ENCODE measurements at regions not wholly inside any gene's neighbourhood (a gene's known extent, or its start where the extent isn't known, plus 50 kb on each side); places are given as distances from the start of the nearest gene placed in this dataset.

- no peak for TF ChIP-seq CTCF (IDR thresholded peaks at IDR 0.05; ENCODE audit: low read length)
- no peak for TF ChIP-seq EZH2 (IDR thresholded peaks at IDR 0.05; ENCODE audit: borderline replicate concordance, low read length)
Observed at GRCh38 chr14:84254290-84254689, 1275.7 kb upstream of the FLRT2 start.
